Stomach smooth muscle (tissue), 2 donors: ENCODE measurements at regions not wholly inside any gene's neighbourhood (a gene's known extent, or its start where the extent isn't known, plus 50 kb on each side); places are given as distances from the start of the nearest gene placed in this dataset.
"Not testable (repeated sequence)": the region's sequence is repeated elsewhere in the genome, so short reads cannot be mapped to it uniquely, and the experiment has no call there.

Experiments
- H3K27ac ChIP-seq: one replicate; pipeline ENCODE4 v1.7.0; 2013; ENCODE audit warnings: mild to moderate bottlenecking, low read length, inconsistent platforms
- H3K27me3 ChIP-seq, 2 donors: one replicate each; pipeline ENCODE4 v1.7.0; 2013; ENCODE audit warnings: low read length in 2 of 2; ENCODE audit not compliant: insufficient read depth in 2 of 2, control insufficient read depth in 1 of 2
- H3K36me3 ChIP-seq, 2 donors: one replicate each; pipeline ENCODE4 v1.7.0; 2013; ENCODE audit warnings: low read length in 2 of 2; ENCODE audit not compliant: control insufficient read depth in 2 of 2, insufficient read depth in 2 of 2
- H3K4me1 ChIP-seq: one replicate; pipeline ENCODE4 v1.7.0; 2013; ENCODE audit warnings: low read length; ENCODE audit not compliant: control insufficient read depth, insufficient read depth
- H3K4me3 ChIP-seq, 2 donors: one replicate each; pipeline ENCODE4 v1.7.0; 2013; ENCODE audit warnings: low read length in 2 of 2
- H3K9ac ChIP-seq, 2 donors: one replicate each; pipeline ENCODE4 v1.7.0; 2013; ENCODE audit warnings: low read length in 2 of 2, mild to moderate bottlenecking in 1 of 2
- H3K9me3 ChIP-seq, 2 donors: one replicate each; pipeline ENCODE4 v1.7.0; 2013; ENCODE audit warnings: low read length in 2 of 2; ENCODE audit not compliant: control insufficient read depth in 2 of 2
- donor health status: healthy.
- donor health status: Pancreatic carcinoma.

GRCh38 chr14:105943973-105944602 is 417.7 kb downstream of the TMEM121 start:
- Histone ChIP-seq H3K36me3 (no peaks in the 10 kb centered on the region), H3K4me3 (no peak overlapping the region), H3K9me3 (peaks cover 0 to 15% of the 10 kb centered on the region in 2 donors), H3K4me1 (no peaks in the 10 kb centered on the region), H3K27me3 (peaks cover 0 to 2% of the 10 kb centered on the region in 2 donors), H3K9ac (no peak overlapping the region), H3K27ac (no peak overlapping the region)

GRCh38 chr14:105944632-105945610 is 418.5 kb downstream of the TMEM121 start:
- H3K36me3 ChIP-seq: no peaks in the 10 kb centered on the region
- H3K4me3 ChIP-seq: no peak overlapping the region
- H3K27me3 ChIP-seq: peaks cover 0 to 2% of the 10 kb centered on the region in 2 donors
- H3K4me1 ChIP-seq: no peaks in the 10 kb centered on the region
- H3K27ac ChIP-seq: no peak overlapping the region
- H3K9ac ChIP-seq: no peak overlapping the region
- peaks cover 0 to 8% of the 10 kb centered on the region in 2 donors for H3K9me3 ChIP-seq

GRCh38 chr14:105945896-105946295 is 419.5 kb downstream of the TMEM121 start:
- H3K9ac ChIP-seq: no peak overlapping the region
- no peaks in the 10 kb centered on the region for H3K9me3 ChIP-seq
- H3K4me1 ChIP-seq: no peaks in the 10 kb centered on the region
- no peak overlapping the region for H3K27ac ChIP-seq
- no peak overlapping the region for H3K4me3 ChIP-seq
- H3K36me3 ChIP-seq: no peaks in the 10 kb centered on the region
- peaks cover 0 to 2% of the 10 kb centered on the region in 2 donors for H3K27me3 ChIP-seq

GRCh38 chr14:105947599-105947998 is 421.2 kb downstream of the TMEM121 start:
- H3K4me1 ChIP-seq: no peaks in the 10 kb centered on the region
- no peak overlapping the region for H3K27ac ChIP-seq
- H3K9ac ChIP-seq: no peak overlapping the region
- no peaks in the 10 kb centered on the region for H3K9me3 ChIP-seq
- peaks cover 0 to 2% of the 10 kb centered on the region in 2 donors for H3K27me3 ChIP-seq
- no peak overlapping the region for H3K4me3 ChIP-seq
- H3K36me3 ChIP-seq: no peaks in the 10 kb centered on the region

- not testable (repeated sequence) for H3K27me3 ChIP-seq, H3K4me3 ChIP-seq, H3K9me3 ChIP-seq, H3K9ac ChIP-seq, H3K4me1 ChIP-seq, H3K36me3 ChIP-seq, H3K27ac ChIP-seq
Measured at GRCh38 chr14:105948955-105949354, 422.6 kb downstream of the TMEM121 start.

GRCh38 chr14:105950364-105950892 is 424.0 kb downstream of the TMEM121 start:
- not testable (repeated sequence) for H3K9me3 ChIP-seq, H3K36me3 ChIP-seq, H3K27me3 ChIP-seq, H3K4me3 ChIP-seq, H3K27ac ChIP-seq, H3K4me1 ChIP-seq, H3K9ac ChIP-seq

- Histone ChIP-seq H3K27me3 (no peaks in the 10 kb centered on the region), H3K4me1 (no peaks in the 10 kb centered on the region), H3K9me3 (no peaks in the 10 kb centered on the region), H3K4me3 (no peak overlapping the region), H3K9ac (no peak overlapping the region), H3K36me3 (no peaks in the 10 kb centered on the region), H3K27ac (no peak overlapping the region)
Measured at GRCh38 chr14:105951399-105951798, 425.0 kb downstream of the TMEM121 start.

GRCh38 chr14:105952222-105952621 is 425.8 kb downstream of the TMEM121 start:
- no peak overlapping the region for H3K27ac ChIP-seq
- H3K9me3 ChIP-seq: no peaks in the 10 kb centered on the region
- no peak overlapping the region for H3K4me3 ChIP-seq
- H3K36me3 ChIP-seq: no peaks in the 10 kb centered on the region
- no peak overlapping the region for H3K9ac ChIP-seq
- no peaks in the 10 kb centered on the region for H3K4me1 ChIP-seq
- H3K27me3 ChIP-seq: no peaks in the 10 kb centered on the region

- Histone ChIP-seq H3K9me3 (no peaks in the 10 kb centered on the region), H3K36me3 (no peaks in the 10 kb centered on the region), H3K4me1 (no peaks in the 10 kb centered on the region), H3K4me3 (no peak overlapping the region), H3K27ac (no peak overlapping the region), H3K27me3 (no peaks in the 10 kb centered on the region), H3K9ac (no peak overlapping the region)
Measured at GRCh38 chr14:105952826-105953225, 426.4 kb downstream of the TMEM121 start.

- not testable (repeated sequence) for H3K27me3 ChIP-seq, H3K4me1 ChIP-seq, H3K9ac ChIP-seq, H3K9me3 ChIP-seq, H3K27ac ChIP-seq, H3K36me3 ChIP-seq, H3K4me3 ChIP-seq
Measured at GRCh38 chr14:105961625-105962024, 435.2 kb downstream of the TMEM121 start.
